Psoas muscle (tissue), 7 donors: ENCODE measurements at regions not wholly inside any gene's neighbourhood (a gene's known extent, or its start where the extent isn't known, plus 50 kb on each side); places are given as distances from the start of the nearest gene placed in this dataset.

Source experiments
- ATAC-seq, 4 donors: fragments of 200-7000 bp; cut with Tn5 transposase; one replicate each; pipeline ENCODE4 v1.9.1; 2020; ENCODE audit warnings: moderate library complexity in 3 of 4, mild to moderate bottlenecking in 2 of 4
- DNase-seq, 2 donors: peaks; one replicate each; pipeline ENCODE4 v3.0.0-alpha.2; 2020
- H3K27ac ChIP-seq: fragments of 200-600 bp; one replicate; pipeline ENCODE4 v1.8.0; 2022
- H3K27me3 ChIP-seq, 3 donors: fragments of 200-600 bp in 1 of 3; one replicate each; pipeline versions ENCODE4 v1.6.1 to v1.8.0; 2013 to 2022; ENCODE audit warnings: low read length in 2 of 3, mild to moderate bottlenecking in 2 of 3, moderate library complexity in 1 of 3; ENCODE audit not compliant: insufficient read depth in 3 of 3
- H3K36me3 ChIP-seq, 2 donors: fragments of 200-600 bp in 1 of 2; one replicate each; pipeline versions ENCODE4 v1.6.1 to v1.8.0; 2013 to 2022; ENCODE audit warnings: low read depth in 1 of 2, mild to moderate bottlenecking in 1 of 2, moderate library complexity in 1 of 2; ENCODE audit not compliant: insufficient read depth in 1 of 2
- H3K4me1 ChIP-seq: fragments of 200-600 bp; one replicate; pipeline ENCODE4 v1.8.0; 2022
- H3K4me3 ChIP-seq: fragments of 200-600 bp; one replicate; pipeline ENCODE4 v1.8.0; 2022; ENCODE audit warnings: mild to moderate bottlenecking
- H3K9me3 ChIP-seq: fragments of 200-600 bp; one replicate; pipeline ENCODE4 v1.8.0; 2022
- CTCF ChIP-seq: fragments of 200-600 bp; IDR thresholded peaks from one replicate; pipeline ENCODE4 v1.8.0; 2022; ENCODE audit warnings: antibody characterized with exemption
- WGBS, 3 donors: extraction: QIAGEN DNeasy Blood & Tissue Kit; methylation state at CpG; one replicate each; pipeline versions ENCODE4 v1.1.6 to v1.1.7; 2013; 5-methylcytosine and 5-hydroxymethylcytosine counted together
- intact Hi-C, 2 donors: fragments of 100-400 bp; cut with DNase I; formaldehyde crosslinking; loops; one replicate each; pipeline versions ENCODE4 v1.11.0 to v1.14.2; 2022
- donor health status: healthy with polysubstance abuse.
- donor health status: DM: no; HTN: no; CAD: no; lungs with moderate emphysema.
- donor health status: Bipolar disorder and iron deficiency.
- donor health status: healthy.
- donor health status: DM: yes; HTN: yes; CAD: no.
- donor health status: DM: no; HTN: no; CAD: no.
- donor health status: DM: yes; HTN: yes; CAD: no.

DNA sequence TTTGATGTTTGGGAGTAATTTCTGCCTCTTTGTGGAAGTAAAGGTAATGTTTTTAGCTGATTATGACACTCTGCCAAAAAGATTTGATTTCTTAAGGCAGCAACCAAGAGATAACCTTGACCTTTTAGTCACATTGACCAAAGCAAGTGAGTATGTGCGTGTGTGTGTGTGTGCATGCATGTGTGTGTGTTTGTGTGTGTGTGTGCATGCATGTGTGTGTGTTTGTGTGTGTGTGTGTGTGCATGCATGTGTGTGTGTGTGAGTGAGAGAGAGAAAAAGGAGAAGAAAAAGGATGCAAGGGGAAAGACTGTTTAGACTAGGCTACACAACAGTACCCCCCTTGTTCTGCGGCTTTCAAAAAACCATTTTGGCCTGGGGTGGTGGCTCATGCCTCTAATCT lies 88.1 kb upstream of the NPVF start:
- Histone ChIP-seq H3K27me3 (no peaks in the 10 kb centered on the region), H3K9me3 (no peaks in the 10 kb centered on the region), H3K4me3 (no peak overlapping the region), H3K4me1 (no peaks in the 10 kb centered on the region), H3K36me3 (no peaks in the 10 kb centered on the region), H3K27ac (no peak overlapping the region)
- WGBS, 3 donors, result 92 to 98% (median 94%) methylated on average over 2 of the region's 2 CpGs
- no peak for DNase-seq
- intact Hi-C loops, result loop anchor here in 1 of 2 donors (10.0 kb wide), 1 partner anchor 188 kb away; no protein-coding TSS in a partner anchor
- ATAC-seq, result no peak
- no peak for TF ChIP-seq CTCF

DNA sequence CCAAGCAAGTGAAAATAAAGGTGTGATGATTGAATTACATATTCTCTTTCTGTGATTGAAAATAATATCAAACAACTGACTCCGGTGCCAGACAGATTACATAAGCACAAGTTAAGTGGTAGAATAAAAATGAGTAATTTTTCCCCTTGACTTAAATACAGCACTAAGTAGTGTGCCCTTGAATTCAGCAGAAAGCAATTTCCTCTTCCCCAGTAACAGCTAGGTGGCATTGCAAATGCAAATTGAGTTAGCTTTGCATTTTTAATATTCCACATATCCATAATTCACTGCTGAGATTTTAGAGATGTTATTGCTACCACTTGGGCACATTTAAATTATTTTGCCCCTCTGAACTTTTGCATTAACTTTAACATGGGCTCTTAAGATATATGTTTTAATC lies 89.8 kb upstream of the NPVF start:
- DNase-seq (no peak), ATAC-seq (no peak)
- Histone ChIP-seq H3K36me3 (no peaks in the 10 kb centered on the region), H3K27me3 (no peaks in the 10 kb centered on the region), H3K4me3 (no peak overlapping the region), H3K9me3 (no peaks in the 10 kb centered on the region), H3K4me1 (no peaks in the 10 kb centered on the region), H3K27ac (no peak overlapping the region)
- intact Hi-C loops, result loop anchor here in 1 of 2 donors (10.0 kb wide), 1 partner anchor 187 kb away; no protein-coding TSS in a partner anchor
- 82 to 100% (median 83%) methylated on average over 1 of the region's 1 CpG for WGBS, 3 donors
- no peak for TF ChIP-seq CTCF

- 56 to 68% (median 67%) methylated on average over 1 of the region's 1 CpG for WGBS, 3 donors
- ATAC-seq (no peak), DNase-seq (no peak)
- TF ChIP-seq CTCF, result no peak
- no peak overlapping the region for H3K27ac ChIP-seq
- no peaks in the 10 kb centered on the region for H3K36me3 ChIP-seq
- intact Hi-C loops, result loop anchor here in 1 of 2 donors (10.0 kb wide), 1 partner anchor 185 kb away; no protein-coding TSS in a partner anchor
- H3K4me3 ChIP-seq, result no peak overlapping the region
- no peaks in the 10 kb centered on the region for H3K9me3 ChIP-seq
- no peaks in the 10 kb centered on the region for H3K4me1 ChIP-seq
- no peaks in the 10 kb centered on the region for H3K27me3 ChIP-seq
These were observed 91.4 kb upstream of the NPVF start for GRCh38 chr7:25319707-25320106.

- Histone ChIP-seq H3K27ac (no peak overlapping the region), H3K27me3 (peaks cover 0 to 3% (median 2%) of the 10 kb centered on the region in 3 donors), H3K4me1 (no peaks in the 10 kb centered on the region), H3K4me3 (no peak overlapping the region), H3K36me3 (no peaks in the 10 kb centered on the region), H3K9me3 (no peaks in the 10 kb centered on the region)
- 82 to 88% (median 86%) methylated on average over 2 of the region's 2 CpGs for WGBS, 3 donors
- ATAC-seq (no peak), DNase-seq (no peak)
- intact Hi-C loops, result no loop called here
- no peak for TF ChIP-seq CTCF
These were observed 92.5 kb upstream of the NPVF start for GRCh38 chr7:25320791-25321190.

DNA sequence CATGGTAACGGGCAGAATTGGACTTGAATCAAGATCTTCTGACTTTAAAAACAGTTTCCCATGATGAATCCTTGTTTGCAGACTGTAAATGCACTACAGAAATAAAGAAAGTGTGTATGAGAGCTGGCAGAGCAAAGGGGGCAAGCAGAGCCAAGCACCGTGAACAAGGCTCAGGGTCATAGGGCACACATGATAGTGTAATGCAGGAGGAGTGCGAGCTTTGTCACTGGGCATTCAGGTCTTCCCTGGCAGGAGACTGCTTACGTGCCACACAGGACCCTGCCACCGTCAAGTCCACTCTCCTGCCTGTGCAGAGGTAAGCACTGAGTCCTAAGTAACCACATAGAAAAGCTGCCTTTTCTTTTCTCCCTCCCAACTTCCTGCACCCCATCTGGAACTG lies 93.1 kb upstream of the NPVF start:
- ATAC-seq (no peak), DNase-seq (no peak)
- WGBS, 3 donors, result 60 to 72% (median 65%) methylated on average over 5 of the region's 5 CpGs
- H3K27me3 ChIP-seq, result peaks cover 0 to 4% (median 4%) of the 10 kb centered on the region in 3 donors
- H3K4me3 ChIP-seq, result no peak overlapping the region
- H3K36me3 ChIP-seq, result no peaks in the 10 kb centered on the region
- intact Hi-C loops, result no loop called here
- no peak overlapping the region for H3K27ac ChIP-seq
- H3K9me3 ChIP-seq, result no peaks in the 10 kb centered on the region
- TF ChIP-seq CTCF, result no peak
- no peaks in the 10 kb centered on the region for H3K4me1 ChIP-seq
